Epithelial cell of esophagus (primary cell): ENCODE measurements at regions not wholly inside any gene's neighbourhood (a gene's known extent, or its start where the extent isn't known, plus 50 kb on each side); places are given as distances from the start of the nearest gene placed in this dataset.

Experiments
- DNase-seq: peaks from one replicate; pipeline ENCODE4 v3.0.0; 2010; ENCODE audit warnings: low read depth
- H3K4me3 ChIP-seq: 2 replicates; pipeline ENCODE4 v1.5.1; 2011; ENCODE audit warnings: mild to moderate bottlenecking, low read length, control low read depth
- TF ChIP-seq, protein P1 (sequence below): IDR thresholded peaks from 2 replicates; pipeline ENCODE4 v1.5.1; 2011; ENCODE audit warnings: low read depth, mild to moderate bottlenecking, low read length, control low read depth, inconsistent platforms; ENCODE audit not compliant: insufficient read depth; ENCODE audit errors: missing control alignments

DNA sequence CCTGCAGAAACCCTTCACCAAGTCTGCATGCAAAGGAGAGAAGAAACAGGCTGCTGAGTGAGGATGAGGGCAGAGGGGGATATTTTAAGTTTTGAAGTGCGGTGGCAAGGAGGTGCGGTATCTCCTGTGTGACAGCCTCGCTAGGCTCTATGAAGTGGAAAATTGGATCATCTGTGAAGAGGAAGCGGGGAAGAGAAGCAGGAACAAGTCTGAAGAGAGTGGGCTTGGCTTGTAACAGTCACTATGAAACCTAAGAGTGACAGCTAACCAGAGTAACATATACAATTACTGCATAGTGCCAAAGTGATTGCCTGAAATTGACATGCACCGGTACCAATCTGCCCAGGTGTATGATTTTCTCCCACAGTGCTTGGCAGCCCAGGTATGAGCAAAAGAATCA is 287.5 kb upstream of the KLF14 start:
- TF ChIP-seq, protein P1, sequence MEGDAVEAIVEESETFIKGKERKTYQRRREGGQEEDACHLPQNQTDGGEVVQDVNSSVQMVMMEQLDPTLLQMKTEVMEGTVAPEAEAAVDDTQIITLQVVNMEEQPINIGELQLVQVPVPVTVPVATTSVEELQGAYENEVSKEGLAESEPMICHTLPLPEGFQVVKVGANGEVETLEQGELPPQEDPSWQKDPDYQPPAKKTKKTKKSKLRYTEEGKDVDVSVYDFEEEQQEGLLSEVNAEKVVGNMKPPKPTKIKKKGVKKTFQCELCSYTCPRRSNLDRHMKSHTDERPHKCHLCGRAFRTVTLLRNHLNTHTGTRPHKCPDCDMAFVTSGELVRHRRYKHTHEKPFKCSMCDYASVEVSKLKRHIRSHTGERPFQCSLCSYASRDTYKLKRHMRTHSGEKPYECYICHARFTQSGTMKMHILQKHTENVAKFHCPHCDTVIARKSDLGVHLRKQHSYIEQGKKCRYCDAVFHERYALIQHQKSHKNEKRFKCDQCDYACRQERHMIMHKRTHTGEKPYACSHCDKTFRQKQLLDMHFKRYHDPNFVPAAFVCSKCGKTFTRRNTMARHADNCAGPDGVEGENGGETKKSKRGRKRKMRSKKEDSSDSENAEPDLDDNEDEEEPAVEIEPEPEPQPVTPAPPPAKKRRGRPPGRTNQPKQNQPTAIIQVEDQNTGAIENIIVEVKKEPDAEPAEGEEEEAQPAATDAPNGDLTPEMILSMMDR: no peak
- no peak overlapping the region for H3K4me3 ChIP-seq
- DNase-seq: no peak

DNA sequence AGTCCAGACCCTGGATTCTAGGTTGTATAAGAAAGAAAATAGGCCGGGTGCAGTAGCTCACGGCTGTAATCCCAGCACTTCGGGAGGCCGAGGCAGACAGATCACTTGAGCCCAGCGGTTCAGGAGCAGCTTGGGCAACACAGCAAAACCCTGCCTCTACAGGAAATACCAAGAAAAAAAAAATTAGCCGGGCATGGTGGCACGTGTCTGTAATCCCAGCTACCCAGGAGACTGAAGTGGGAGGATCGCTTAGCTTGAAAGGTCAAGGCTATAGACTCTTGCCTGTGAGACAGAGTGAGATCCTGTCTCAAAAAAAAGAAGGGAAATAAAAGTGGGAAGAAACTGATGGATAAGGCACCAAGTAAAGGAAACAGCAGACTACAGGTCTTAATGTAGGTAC is 287.9 kb upstream of the KLF14 start:
- TF ChIP-seq, protein P1: no peak
- no peak for DNase-seq
- H3K4me3 ChIP-seq: no peak overlapping the region

DNA sequence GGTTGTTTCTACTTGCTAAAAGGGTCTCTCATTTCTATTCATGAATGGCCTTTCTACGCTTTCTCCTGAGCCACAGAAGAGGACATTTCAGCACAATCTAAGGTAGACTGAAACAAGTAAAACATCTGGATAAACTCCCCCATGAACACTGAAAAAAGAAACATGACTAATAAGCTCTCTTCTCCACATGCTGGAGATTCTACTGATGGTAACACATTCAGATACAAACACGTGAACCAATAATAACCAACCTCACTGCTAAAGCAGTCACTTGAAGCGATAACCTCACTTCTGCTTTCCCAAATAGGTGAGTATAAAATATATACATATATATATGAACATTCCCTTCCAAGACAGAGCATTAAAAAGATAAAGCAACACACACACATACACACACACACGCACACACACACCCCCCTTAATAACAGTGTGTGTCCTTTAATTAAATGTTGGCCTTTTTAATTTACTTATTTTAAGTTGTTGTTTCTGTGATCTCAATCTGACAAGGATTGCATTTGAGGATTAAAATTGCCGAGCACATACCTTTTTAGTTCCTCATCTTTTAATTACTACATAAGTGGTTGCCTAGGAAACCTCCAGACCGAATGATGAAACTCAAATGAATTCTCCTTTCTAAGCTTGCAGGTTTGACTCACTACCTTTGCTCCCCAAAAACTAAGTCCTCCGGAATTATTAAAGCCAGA is 292.4 kb upstream of the KLF14 start:
- TF ChIP-seq, protein P1: no peak
- DNase-seq: peak; percentile 89
- no peak overlapping the region for H3K4me3 ChIP-seq

DNA sequence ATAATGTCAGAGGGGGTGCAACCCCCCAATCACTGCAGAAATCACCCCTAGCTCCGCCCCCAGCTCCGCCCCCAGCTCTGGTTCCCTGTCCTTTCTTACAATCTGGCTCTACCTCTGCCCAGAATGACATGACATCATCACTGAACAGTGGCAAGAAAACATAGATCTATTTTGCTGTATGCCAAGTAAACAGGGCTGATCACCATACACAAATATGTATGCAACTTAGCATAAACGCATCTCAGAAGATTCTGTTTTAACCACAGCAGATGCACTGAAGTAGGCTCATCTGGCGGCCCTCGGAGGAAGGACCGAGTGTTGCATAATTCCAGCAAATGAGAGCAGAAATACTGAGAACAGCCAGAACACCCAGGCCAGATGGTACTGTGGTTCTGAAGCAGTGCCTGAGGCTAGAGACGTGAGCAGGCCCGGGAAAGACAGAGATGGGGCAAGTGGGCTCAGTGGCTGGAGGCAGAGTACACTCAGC is 293.3 kb upstream of the KLF14 start:
- DNase-seq: peak; percentile 24
- TF ChIP-seq, protein P1: no peak
- no peak overlapping the region for H3K4me3 ChIP-seq

GRCh38 chr7:131028295-131028694 is 294.3 kb upstream of the KLF14 start:
- H3K4me3 ChIP-seq: no peak overlapping the region
- no peak for DNase-seq
- TF ChIP-seq, protein P1: no peak

DNA sequence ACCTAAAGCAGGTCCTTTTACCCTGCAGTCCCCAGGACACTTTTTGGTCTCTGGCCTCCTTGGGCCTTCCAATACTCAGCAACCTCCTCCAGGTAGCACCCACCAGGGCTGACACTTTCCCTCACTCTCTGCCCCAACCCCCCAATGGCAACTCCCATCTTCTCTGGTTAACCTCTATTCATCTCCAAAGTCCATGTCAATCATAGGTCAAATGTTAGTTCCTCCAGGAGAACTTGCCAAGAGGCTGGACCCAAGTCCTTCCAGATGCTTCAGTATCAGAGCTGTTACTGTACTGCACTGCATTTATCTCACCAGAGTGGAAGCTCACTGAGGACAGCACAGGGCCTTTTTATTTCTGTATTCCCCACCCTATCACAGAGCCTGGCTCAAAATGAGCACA is 295.0 kb upstream of the KLF14 start:
- TF ChIP-seq, protein P1: no peak
- DNase-seq: no peak
- no peak overlapping the region for H3K4me3 ChIP-seq

DNA sequence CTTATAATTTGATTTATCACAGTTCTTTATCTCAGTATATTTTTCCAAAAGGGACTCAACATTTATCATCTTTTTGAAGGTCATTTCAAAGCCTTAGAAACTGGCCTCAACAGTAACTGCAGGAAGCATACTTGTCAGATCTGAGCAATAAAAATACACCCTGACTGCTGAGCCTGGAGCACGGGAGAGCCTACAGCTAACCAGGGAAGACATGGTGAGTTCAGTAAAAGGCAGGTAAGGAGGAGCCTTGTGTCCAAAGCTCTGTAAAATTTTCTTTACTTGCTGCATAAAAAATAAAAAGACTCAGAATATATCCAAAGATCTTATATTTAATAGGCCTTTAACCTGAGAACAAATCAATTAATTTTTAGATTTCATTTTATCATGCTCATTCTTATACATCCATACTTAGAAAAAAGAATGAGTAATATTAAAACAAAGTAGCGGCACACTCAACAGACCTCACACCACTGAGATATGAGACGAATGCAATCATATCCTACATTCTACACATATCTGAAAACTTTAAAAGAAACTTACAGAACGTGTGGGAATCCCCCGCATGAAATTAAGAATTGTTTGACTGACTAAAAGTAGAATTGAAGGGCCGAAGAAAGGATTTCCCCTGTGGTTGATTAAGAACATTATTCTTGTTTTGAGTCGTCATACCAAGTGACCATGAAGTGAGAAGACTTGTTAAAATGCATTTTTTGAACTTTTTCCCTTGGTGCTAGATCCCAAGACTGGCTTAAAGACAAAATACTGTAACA is 296.4 kb upstream of the MKLN1 start:
- TF ChIP-seq, protein P1: no peak
- no peak for DNase-seq
- no peak overlapping the region for H3K4me3 ChIP-seq
